Spleen (tissue), 11 donors: ENCODE measurements at regions not wholly inside any gene's neighbourhood (a gene's known extent, or its start where the extent isn't known, plus 50 kb on each side); places are given as distances from the start of the nearest gene placed in this dataset.

Experiments
- DNase-seq: peaks from one replicate; pipeline ENCODE4 v3.0.0-alpha.2; 2020
- H3K27ac ChIP-seq, 8 donors: fragments of 200-600 bp; sonication (generic) in 7 of 8; 1 replicate in 4 of 8; 2 replicates in 4 of 8; pipeline versions ENCODE4 v1.5.0 to v1.8.0; 2016 to 2021; ENCODE audit warnings: inconsistent platforms in 4 of 8, mild to moderate bottlenecking in 4 of 8, moderate library complexity in 1 of 8
- H3K27me3 ChIP-seq, 7 donors: fragments of 200-600 bp; sonication (generic) in 6 of 7; replicated peaks in 1 of 7; 1 replicate in 4 of 7; 2 replicates in 3 of 7; pipeline versions ENCODE4 v1.5.0 to v1.8.0; 2016 to 2021; ENCODE audit warnings: inconsistent platforms in 3 of 7, mild to moderate bottlenecking in 1 of 7
- H3K36me3 ChIP-seq, 6 donors: fragments of 200-600 bp; sonication (generic) in 5 of 6; 1 replicate in 4 of 6; 2 replicates in 2 of 6; pipeline versions ENCODE4 v1.5.0 to v1.8.0; 2016 to 2021; ENCODE audit warnings: inconsistent platforms in 2 of 6
- H3K4me1 ChIP-seq, 6 donors: fragments of 200-600 bp; sonication (generic) in 5 of 6; 1 replicate in 3 of 6; 2 replicates in 3 of 6; pipeline versions ENCODE4 v1.5.0 to v1.8.0; 2016 to 2021; ENCODE audit warnings: inconsistent platforms in 3 of 6
- H3K4me3 ChIP-seq, 8 donors: fragments of 200-600 bp; sonication (generic) in 7 of 8; 1 replicate in 4 of 8; 2 replicates in 4 of 8; pipeline versions ENCODE4 v1.5.0 to v1.8.0; 2016 to 2021; ENCODE audit warnings: inconsistent platforms in 4 of 8, mild to moderate bottlenecking in 4 of 8, moderate library complexity in 2 of 8
- H3K9me3 ChIP-seq, 8 donors: fragments of 200-600 bp; sonication (generic) in 7 of 8; 1 replicate in 4 of 8; 2 replicates in 4 of 8; pipeline versions ENCODE4 v1.5.0 to v1.8.0; 2016 to 2021; ENCODE audit warnings: inconsistent platforms in 4 of 8
- CTCF ChIP-seq, 11 experiments: fragments of 200-600 bp in 7 of 11; fragments of 450-650 bp in 4 of 11; sonication (generic) in 4 of 11; IDR thresholded peaks in 8 of 11; conservative IDR thresholded peaks in 3 of 11; 1 replicate in 7 of 11; 2 replicates in 4 of 11; pipeline versions ENCODE4 v1.4.0 to v1.8.0; 2016 to 2021; ENCODE audit warnings: antibody characterized with exemption in 11 of 11, inconsistent platforms in 4 of 11, mild to moderate bottlenecking in 1 of 11
- POLR2A ChIP-seq, 3 donors: fragments of 450-650 bp; IDR thresholded peaks; one replicate each; pipeline ENCODE4 v1.5.1; 2017; ENCODE audit warnings: antibody characterized with exemption in 3 of 3, mild to moderate bottlenecking in 1 of 3
- POLR2AphosphoS5 ChIP-seq, 3 donors: sonication (generic); formaldehyde crosslinking; IDR thresholded peaks; one replicate each; pipeline ENCODE4 v1.5.1; 2017; ENCODE audit warnings: antibody characterized with exemption in 3 of 3
- WGBS, 5 donors: extraction: QIAGEN DNeasy Blood & Tissue Kit in 3 of 5; methylation state at CpG; one replicate each; pipeline versions ENCODE4 v1.1.5 to v1.1.7; 2013 to 2018; 5-methylcytosine and 5-hydroxymethylcytosine counted together
- intact Hi-C: fragments of 100-400 bp; cut with DNase I; formaldehyde crosslinking; loops from one replicate; pipeline ENCODE4 v1.15.0; 2023; ENCODE audit warnings: low total_unique reads
- donor health status: healthy with polysubstance abuse.
- donor health status: DM: no; HTN: no; CAD: no; lungs with moderate emphysema.
- donor health status: DM: no; HTN: no; CAD: no.
- donor health status: Bipolar disorder and iron deficiency.
- donor health status: healthy.
- donor health status: DM: no; HTN: no; CAD: no.
- donor health status: DM: yes; HTN: yes; CAD: no.

GRCh38 chr10:45063591-45064231 is 63.0 kb downstream of the ZNF22 start:
- WGBS, 5 donors: 62 to 78% (median 67%) methylated on average over 8 of the region's 8 CpGs
- H3K27me3 ChIP-seq: no peaks in the 10 kb centered on the region

GRCh38 chr10:45064998-45065397 is 64.3 kb downstream of the ZNF22 start:
- TF ChIP-seq POLR2A (IDR thresholded peaks at IDR 0.05) (no peak), CTCF (IDR thresholded peaks at IDR 0.05 in 8 of 11, conservative IDR thresholded peaks at IDR 0.05 in 3 of 11) (no peak), POLR2AphosphoS5 (IDR thresholded peaks at IDR 0.05) (no peak)
- Histone ChIP-seq H3K36me3 (no peaks in the 10 kb centered on the region), H3K27ac (no peak overlapping the region), H3K9me3 (no peaks in the 10 kb centered on the region), H3K4me3 (no peak overlapping the region), H3K4me1 (no peaks in the 10 kb centered on the region), H3K27me3 (no peaks in the 10 kb centered on the region)
- WGBS, 5 donors: 35 to 65% (median 58%) methylated on average over 3 of the region's 3 CpGs
- intact Hi-C loops: no loop called here
- no peak for DNase-seq

More at GRCh38 chr10:45063591-45064231, 63.0 kb downstream of the ZNF22 start:
- no peak for DNase-seq
- Histone ChIP-seq H3K36me3 (no peaks in the 10 kb centered on the region), H3K4me1 (peaks cover 0 to 7% (median 0%) of the 10 kb centered on the region in 6 donors), H3K9me3 (no peaks in the 10 kb centered on the region), H3K4me3 (no peak overlapping the region), H3K27ac (no peak overlapping the region)
- intact Hi-C loops: no loop called here
- no peak for TF ChIP-seq CTCF (IDR thresholded peaks at IDR 0.05 in 8 of 11, conservative IDR thresholded peaks at IDR 0.05 in 3 of 11)
- TF ChIP-seq POLR2AphosphoS5 (IDR thresholded peaks at IDR 0.05): no peak
- TF ChIP-seq POLR2A (IDR thresholded peaks at IDR 0.05): no peak

- H3K4me3 ChIP-seq: no peak overlapping the region
- no peaks in the 10 kb centered on the region for H3K4me1 ChIP-seq
- H3K27me3 ChIP-seq: no peaks in the 10 kb centered on the region
- WGBS, 5 donors: 90 to 97% (median 93%) methylated on average over 14 of the region's 14 CpGs
- peaks cover 0 to 14% (median 7%) of the 10 kb centered on the region in 8 donors for H3K9me3 ChIP-seq
- no peak overlapping the region for H3K27ac ChIP-seq
- intact Hi-C loops: no loop called here
- no peak for DNase-seq
- TF ChIP-seq POLR2AphosphoS5 (IDR thresholded peaks at IDR 0.05): no peak
- no peak for TF ChIP-seq CTCF (IDR thresholded peaks at IDR 0.05 in 8 of 11, conservative IDR thresholded peaks at IDR 0.05 in 3 of 11)
- no peak for TF ChIP-seq POLR2A (IDR thresholded peaks at IDR 0.05)
- H3K36me3 ChIP-seq: no peaks in the 10 kb centered on the region
These were observed 70.5 kb downstream of the ZNF22 start for GRCh38 chr10:45071043-45071813.

GRCh38 chr10:45075216-45075615 is 74.5 kb downstream of the ZNF22 start:
- Histone ChIP-seq H3K27me3 (peaks cover 0 to 5% (median 0%) of the 10 kb centered on the region in 7 donors), H3K4me3 (no peak overlapping the region), H3K4me1 (no peaks in the 10 kb centered on the region), H3K36me3 (no peaks in the 10 kb centered on the region), H3K9me3 (peaks cover 0 to 14% (median 7%) of the 10 kb centered on the region in 8 donors), H3K27ac (no peak overlapping the region)
- DNase-seq: no peak
- intact Hi-C loops: no loop called here
- TF ChIP-seq CTCF (IDR thresholded peaks at IDR 0.05 in 8 of 11, conservative IDR thresholded peaks at IDR 0.05 in 3 of 11): no peak
- 38 to 56% (median 44%) methylated on average over 4 of the region's 4 CpGs for WGBS, 5 donors
